Karpas-422 (cell line): ENCODE measurements at regions not wholly inside any gene's neighbourhood (a gene's known extent, or its start where the extent isn't known, plus 50 kb on each side); places are given as distances from the start of the nearest gene placed in this dataset.

Experiments
- DNase-seq: peaks from one replicate; pipeline ENCODE4 v3.0.0-alpha.2; 2015
- H2AFZ ChIP-seq: fragments of 200-600 bp; sonication (generic); 2 replicates; pipeline ENCODE4 v1.6.1; 2014; ENCODE audit warnings: antibody characterized with exemption, low read length, mixed read lengths
- H3K27ac ChIP-seq: fragments of 200-600 bp; sonication (generic); 2 replicates; pipeline ENCODE4 v1.5.1; 2014; ENCODE audit warnings: mild to moderate bottlenecking, low read length, moderate library complexity
- H3K27me3 ChIP-seq: fragments of 200-600 bp; sonication (generic); 2 replicates; pipeline ENCODE4 v1.6.1; 2014; ENCODE audit warnings: low read length, mixed read lengths
- H3K36me3 ChIP-seq: fragments of 200-600 bp; sonication (generic); 2 replicates; pipeline ENCODE4 v1.6.1; 2014; ENCODE audit warnings: low read length, mixed read lengths; ENCODE audit not compliant: insufficient read depth
- H3K4me1 ChIP-seq: fragments of 200-600 bp; sonication (generic); 2 replicates; pipeline ENCODE4 v1.6.1; 2014; ENCODE audit warnings: mild to moderate bottlenecking, low read length, mixed read lengths
- H3K4me2 ChIP-seq: fragments of 200-600 bp; sonication (generic); 2 replicates; pipeline ENCODE4 v1.6.1; 2014; ENCODE audit warnings: low read length, low read depth, mild to moderate bottlenecking; ENCODE audit not compliant: poor library complexity, severe bottlenecking
- H3K4me3 ChIP-seq: fragments of 200-600 bp; sonication (generic); 2 replicates; pipeline ENCODE4 v1.5.1; 2014; ENCODE audit warnings: mild to moderate bottlenecking, antibody characterized with exemption, low read length, mixed read lengths
- H3K79me2 ChIP-seq: fragments of 200-600 bp; sonication (generic); 2 replicates; pipeline ENCODE4 v1.6.1; 2014; ENCODE audit warnings: mild to moderate bottlenecking, low read length, mixed read lengths
- H3K9ac ChIP-seq: fragments of 200-600 bp; sonication (generic); 2 replicates; pipeline ENCODE4 v1.6.0; 2014; ENCODE audit warnings: low read length
- H3K9me2 ChIP-seq: fragments of 200-600 bp; sonication (generic), shearing (Covaris generic); replicated peaks from 2 replicates; pipeline ENCODE4 v1.6.0; 2014; ENCODE audit warnings: mild to moderate bottlenecking, low read length, moderate library complexity; ENCODE audit not compliant: insufficient read depth
- H3K9me3 ChIP-seq: fragments of 300-700, 200-600 bp; sonication (generic); 2 replicates; pipeline ENCODE4 v1.6.1; 2014; ENCODE audit warnings: low read length, mixed read lengths
- H4K20me1 ChIP-seq: fragments of 200-600 bp; sonication (generic); 2 replicates; pipeline ENCODE4 v1.6.1; 2014; ENCODE audit warnings: mild to moderate bottlenecking, antibody characterized with exemption, low read length, low read depth; ENCODE audit not compliant: insufficient read depth

DNA sequence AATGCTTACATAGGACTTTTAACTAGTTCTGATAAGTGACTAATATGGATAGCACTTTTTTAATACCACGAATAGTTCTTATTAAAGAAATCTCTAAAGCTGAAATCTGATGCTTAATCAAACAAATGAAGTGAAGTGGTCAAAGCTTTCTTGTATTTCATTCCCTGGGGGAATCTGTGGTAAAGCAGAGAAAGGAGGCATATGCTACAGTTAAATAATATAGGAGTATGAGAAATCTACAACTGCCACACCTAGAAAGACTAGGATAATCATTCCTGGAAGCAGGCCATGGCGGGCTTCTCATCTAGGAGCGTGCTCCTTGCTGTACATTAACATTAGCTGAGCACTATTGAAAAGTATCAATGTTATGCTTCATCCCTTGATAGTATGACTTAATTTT lies 835.7 kb downstream of the OTOL1 start:
- Histone ChIP-seq H3K9me2 (no peaks in the 10 kb centered on the region), H3K9ac (no peak overlapping the region), H3K9me3 (peaks cover 30% of the 10 kb centered on the region), H3K4me3 (no peak overlapping the region), H3K27ac (no peak overlapping the region), H3K79me2 (no peaks in the 10 kb centered on the region), H3K27me3 (no peaks in the 10 kb centered on the region), H3K4me1 (no peaks in the 10 kb centered on the region), H4K20me1 (no peaks in the 10 kb centered on the region), H3K36me3 (no peaks in the 10 kb centered on the region), H2AFZ (no peak overlapping the region), H3K4me2 (no peak overlapping the region)
- no peak for DNase-seq

GRCh38 chr3:162334537-162334936 lies 837.9 kb downstream of the OTOL1 start:
- no peak for DNase-seq
- H4K20me1 ChIP-seq, result no peaks in the 10 kb centered on the region
- no peak overlapping the region for H3K4me3 ChIP-seq
- no peak overlapping the region for H3K4me2 ChIP-seq
- H3K4me1 ChIP-seq, result no peaks in the 10 kb centered on the region
- no peak overlapping the region for H3K27ac ChIP-seq
- H3K36me3 ChIP-seq, result no peaks in the 10 kb centered on the region
- no peaks in the 10 kb centered on the region for H3K9me2 ChIP-seq
- H3K27me3 ChIP-seq, result no peaks in the 10 kb centered on the region
- no peaks in the 10 kb centered on the region for H3K79me2 ChIP-seq
- peaks cover 36% of the 10 kb centered on the region for H3K9me3 ChIP-seq
- no peak overlapping the region for H2AFZ ChIP-seq
- no peak overlapping the region for H3K9ac ChIP-seq

GRCh38 chr3:162337630-162338029 lies 841.0 kb downstream of the OTOL1 start:
- H3K4me1 ChIP-seq, result no peaks in the 10 kb centered on the region
- no peak for DNase-seq
- no peaks in the 10 kb centered on the region for H3K27me3 ChIP-seq
- H3K27ac ChIP-seq, result no peak overlapping the region
- no peaks in the 10 kb centered on the region for H3K36me3 ChIP-seq
- no peak overlapping the region for H2AFZ ChIP-seq
- peaks cover 36% of the 10 kb centered on the region for H3K9me3 ChIP-seq
- no peak overlapping the region for H3K4me2 ChIP-seq
- H3K9me2 ChIP-seq, result no peaks in the 10 kb centered on the region
- H4K20me1 ChIP-seq, result no peaks in the 10 kb centered on the region
- no peak overlapping the region for H3K9ac ChIP-seq
- no peak overlapping the region for H3K4me3 ChIP-seq
- no peaks in the 10 kb centered on the region for H3K79me2 ChIP-seq

DNA sequence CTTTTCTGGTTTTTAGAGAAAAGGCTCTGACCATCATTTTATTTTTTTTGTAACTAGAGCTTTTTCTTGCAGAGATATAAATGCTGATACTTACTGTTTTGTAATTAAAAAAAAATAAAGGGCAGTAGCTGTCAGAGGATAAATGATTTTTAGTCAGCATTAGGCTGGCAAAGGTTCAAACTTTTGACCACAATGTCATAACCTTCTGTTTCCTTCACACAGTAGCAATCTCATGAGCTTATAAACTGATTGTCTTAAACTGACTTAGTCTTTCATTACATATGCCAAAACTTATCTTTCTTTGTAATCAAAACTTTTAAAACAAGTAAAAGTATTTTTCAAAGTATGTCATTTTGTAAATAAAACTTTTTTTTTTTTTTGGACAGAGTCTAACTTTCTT lies 841.9 kb downstream of the OTOL1 start:
- Histone ChIP-seq H3K4me1 (no peaks in the 10 kb centered on the region), H3K9ac (no peak overlapping the region), H3K9me3 (peaks cover 36% of the 10 kb centered on the region), H3K4me2 (no peak overlapping the region), H3K4me3 (no peak overlapping the region), H3K27me3 (no peaks in the 10 kb centered on the region), H3K9me2 (no peaks in the 10 kb centered on the region), H3K27ac (no peak overlapping the region), H3K79me2 (no peaks in the 10 kb centered on the region), H2AFZ (no peak overlapping the region), H4K20me1 (no peaks in the 10 kb centered on the region), H3K36me3 (no peaks in the 10 kb centered on the region)
- DNase-seq, result no peak

GRCh38 chr3:162348912-162349311 lies 852.3 kb downstream of the OTOL1 start:
- H2AFZ ChIP-seq, result no peak overlapping the region
- no peaks in the 10 kb centered on the region for H3K4me1 ChIP-seq
- H3K36me3 ChIP-seq, result no peaks in the 10 kb centered on the region
- no peaks in the 10 kb centered on the region for H3K79me2 ChIP-seq
- no peaks in the 10 kb centered on the region for H3K27me3 ChIP-seq
- H3K4me2 ChIP-seq, result no peak overlapping the region
- no peaks in the 10 kb centered on the region for H3K9me2 ChIP-seq
- no peaks in the 10 kb centered on the region for H4K20me1 ChIP-seq
- no peak for DNase-seq
- no peak overlapping the region for H3K9ac ChIP-seq
- H3K9me3 ChIP-seq, result peaks cover 21% of the 10 kb centered on the region
- H3K4me3 ChIP-seq, result no peak overlapping the region
- no peak overlapping the region for H3K27ac ChIP-seq

GRCh38 chr3:162353414-162353813 lies 856.8 kb downstream of the OTOL1 start:
- DNase-seq, result no peak
- no peak overlapping the region for H3K9ac ChIP-seq

DNA sequence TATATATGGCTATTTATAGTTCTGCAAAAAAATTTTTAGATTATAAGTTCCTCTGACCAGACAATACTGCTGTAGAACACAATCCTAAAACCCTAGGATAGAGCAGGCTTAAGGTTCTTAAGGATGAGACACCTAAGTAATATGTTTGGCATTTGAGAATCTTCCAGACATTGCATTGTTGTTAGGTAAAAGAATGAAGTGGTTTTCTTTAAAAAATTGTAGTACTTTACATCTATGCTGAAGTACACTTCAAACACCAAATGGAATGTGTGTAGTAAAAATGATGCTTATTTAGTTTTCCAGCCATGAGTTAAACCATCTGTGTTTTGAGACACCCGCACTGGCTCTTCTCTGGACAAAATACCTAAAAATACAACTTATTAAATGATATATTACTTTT lies 857.7 kb downstream of the OTOL1 start:
- no peak overlapping the region for H3K4me3 ChIP-seq
- H3K9me3 ChIP-seq, result peaks cover 24% of the 10 kb centered on the region
- H3K27ac ChIP-seq, result no peak overlapping the region
- no peak overlapping the region for H2AFZ ChIP-seq
- H3K4me2 ChIP-seq, result no peak overlapping the region
- no peaks in the 10 kb centered on the region for H3K27me3 ChIP-seq
- no peaks in the 10 kb centered on the region for H3K36me3 ChIP-seq
- H3K4me1 ChIP-seq, result no peaks in the 10 kb centered on the region
- H4K20me1 ChIP-seq, result no peaks in the 10 kb centered on the region
- DNase-seq, result no peak
- H3K79me2 ChIP-seq, result no peaks in the 10 kb centered on the region
- H3K9me2 ChIP-seq, result no peaks in the 10 kb centered on the region
- H3K9ac ChIP-seq, result no peak overlapping the region

More at GRCh38 chr3:162353414-162353813, 856.8 kb downstream of the OTOL1 start:
- Histone ChIP-seq H4K20me1 (no peaks in the 10 kb centered on the region), H3K27ac (no peak overlapping the region), H3K9me2 (no peaks in the 10 kb centered on the region), H3K4me1 (no peaks in the 10 kb centered on the region), H2AFZ (no peak overlapping the region), H3K9me3 (peaks cover 17% of the 10 kb centered on the region), H3K27me3 (no peaks in the 10 kb centered on the region), H3K36me3 (no peaks in the 10 kb centered on the region), H3K4me2 (no peak overlapping the region), H3K79me2 (no peaks in the 10 kb centered on the region), H3K4me3 (no peak overlapping the region)

GRCh38 chr3:162365066-162365719 lies 868.6 kb downstream of the OTOL1 start:
- no peaks in the 10 kb centered on the region for H4K20me1 ChIP-seq
- no peaks in the 10 kb centered on the region for H3K36me3 ChIP-seq
- H3K9me3 ChIP-seq, result peaks cover 15% of the 10 kb centered on the region
- H3K79me2 ChIP-seq, result no peaks in the 10 kb centered on the region
- no peaks in the 10 kb centered on the region for H3K4me1 ChIP-seq
- H3K4me2 ChIP-seq, result no peak overlapping the region
- DNase-seq, result no peak
- no peak overlapping the region for H3K4me3 ChIP-seq
- no peaks in the 10 kb centered on the region for H3K9me2 ChIP-seq
- no peak overlapping the region for H2AFZ ChIP-seq
- H3K9ac ChIP-seq, result no peak overlapping the region
- H3K27me3 ChIP-seq, result no peaks in the 10 kb centered on the region
- no peak overlapping the region for H3K27ac ChIP-seq
